Central memory CD8-positive, alpha-beta T cell (primary cell): ENCODE measurements at regions not wholly inside any gene's neighbourhood (a gene's known extent, or its start where the extent isn't known, plus 50 kb on each side); places are given as distances from the start of the nearest gene placed in this dataset.

Source experiments
- ATAC-seq: fragments of 150-1000 bp; cut with Tn5 transposase; replicated peaks from 2 replicates; pipeline ENCODE4 v1.10.0; 2022; ENCODE audit warnings: mild to moderate bottlenecking, moderate FRiP score, moderate number of reproducible peaks; ENCODE audit not compliant: poor library complexity, severe bottlenecking; ENCODE audit errors: extremely low read depth
- DNase-seq, 2 donors: peaks; one replicate each; pipeline ENCODE4 v3.0.0; 2021; ENCODE audit warnings: low spot score in 2 of 2
- H3K27ac Mint-ChIP-seq: one replicate; pipeline ENCODE4 v1.8.0; 2022; ENCODE audit warnings: low read depth, mild to moderate bottlenecking, moderate library complexity, mixed read lengths
- H3K27me3 Mint-ChIP-seq: one replicate; pipeline ENCODE4 v1.8.0; 2022; ENCODE audit warnings: mixed read lengths
- H3K36me3 Mint-ChIP-seq: one replicate; pipeline ENCODE4 v1.8.0; 2022; ENCODE audit warnings: mild to moderate bottlenecking, moderate library complexity, mixed read lengths; ENCODE audit not compliant: insufficient read depth
- H3K4me1 Mint-ChIP-seq: one replicate; pipeline ENCODE4 v1.8.0; 2022; ENCODE audit warnings: mixed read lengths
- H3K4me3 Mint-ChIP-seq: one replicate; pipeline ENCODE4 v1.8.0; 2022; ENCODE audit warnings: mild to moderate bottlenecking, moderate library complexity, mixed read lengths
- H3K9me3 Mint-ChIP-seq: one replicate; pipeline ENCODE4 v1.8.0; 2022; ENCODE audit warnings: mixed read lengths

DNA sequence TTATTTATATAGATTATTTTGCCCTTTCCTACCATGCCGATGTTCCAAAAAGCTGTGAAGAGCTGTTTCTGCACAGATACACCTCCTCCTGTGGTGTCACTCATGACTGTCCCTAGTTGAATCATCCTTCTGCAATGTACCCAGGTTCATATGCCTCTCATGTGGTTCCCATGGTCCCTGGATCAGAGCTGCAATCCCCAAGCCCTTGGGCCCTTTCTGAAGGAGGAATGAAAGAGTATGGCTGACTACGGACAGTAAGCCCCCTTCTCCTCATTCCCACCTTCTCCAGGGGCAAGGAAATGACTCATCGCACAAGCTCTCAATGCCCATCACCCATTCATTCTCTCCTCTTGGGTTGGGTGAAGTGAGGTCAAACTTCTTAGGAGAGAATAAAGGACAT is 63.9 kb upstream of the ACVR1 start:
- H3K36me3 Mint-ChIP-seq: no peaks in the 10 kb centered on the region
- ATAC-seq: no peak
- no peak overlapping the region for H3K4me3 Mint-ChIP-seq
- H3K4me1 Mint-ChIP-seq: no peaks in the 10 kb centered on the region
- DNase-seq: no peak
- peaks cover 13% of the 10 kb centered on the region for H3K27me3 Mint-ChIP-seq
- no peaks in the 10 kb centered on the region for H3K9me3 Mint-ChIP-seq
- H3K27ac Mint-ChIP-seq: no peak overlapping the region

DNA sequence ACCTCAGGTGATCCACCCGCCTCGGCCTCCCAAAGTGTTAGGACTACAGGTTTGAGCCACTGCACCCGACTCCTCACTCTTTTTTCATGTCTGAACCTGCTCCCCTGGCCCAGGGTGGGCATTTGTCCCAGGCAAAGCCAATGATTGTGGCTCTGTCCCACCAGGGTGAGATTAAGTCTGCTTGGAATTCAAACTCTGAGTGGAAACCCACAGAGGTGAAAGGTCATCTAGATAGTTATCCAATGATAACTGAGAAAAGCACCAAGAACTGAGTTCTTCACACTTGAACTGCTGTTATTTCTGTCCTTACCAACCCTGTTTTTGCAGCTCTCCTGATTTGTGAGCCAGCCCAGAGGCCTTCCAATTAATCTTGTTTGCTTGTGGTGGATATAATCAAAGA is 62.4 kb upstream of the ACVR1 start:
- ATAC-seq: no peak
- Mint-ChIP-seq H3K36me3 (no peaks in the 10 kb centered on the region), H3K9me3 (no peaks in the 10 kb centered on the region), H3K27me3 (peaks cover 22% of the 10 kb centered on the region), H3K27ac (no peak overlapping the region), H3K4me1 (no peaks in the 10 kb centered on the region), H3K4me3 (no peak overlapping the region)
- no peak for DNase-seq

DNA sequence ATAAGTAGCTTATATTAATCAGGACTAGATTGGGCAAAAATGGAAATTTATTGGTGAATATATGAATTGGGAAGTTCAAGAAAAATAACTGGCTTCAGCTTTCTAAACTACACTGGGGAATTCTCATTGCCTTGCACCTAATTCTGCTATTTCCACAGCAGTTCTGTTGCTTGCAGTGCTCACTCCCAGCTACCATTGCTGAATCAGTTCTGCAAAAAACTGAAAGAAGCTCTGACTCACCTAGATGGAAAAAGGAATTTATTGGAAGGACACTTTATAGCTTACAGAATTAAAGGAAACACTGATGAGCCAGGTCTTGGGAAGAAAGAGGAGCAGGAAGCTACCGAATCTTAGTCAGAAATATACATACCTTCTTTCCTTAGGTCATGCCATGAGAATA is 60.3 kb upstream of the ACVR1 start:
- DNase-seq: no peak
- Mint-ChIP-seq H3K27ac (no peak overlapping the region), H3K9me3 (no peaks in the 10 kb centered on the region), H3K36me3 (no peaks in the 10 kb centered on the region), H3K4me3 (no peak overlapping the region), H3K4me1 (no peaks in the 10 kb centered on the region), H3K27me3 (peaks cover 28% of the 10 kb centered on the region)
- no peak for ATAC-seq

DNA sequence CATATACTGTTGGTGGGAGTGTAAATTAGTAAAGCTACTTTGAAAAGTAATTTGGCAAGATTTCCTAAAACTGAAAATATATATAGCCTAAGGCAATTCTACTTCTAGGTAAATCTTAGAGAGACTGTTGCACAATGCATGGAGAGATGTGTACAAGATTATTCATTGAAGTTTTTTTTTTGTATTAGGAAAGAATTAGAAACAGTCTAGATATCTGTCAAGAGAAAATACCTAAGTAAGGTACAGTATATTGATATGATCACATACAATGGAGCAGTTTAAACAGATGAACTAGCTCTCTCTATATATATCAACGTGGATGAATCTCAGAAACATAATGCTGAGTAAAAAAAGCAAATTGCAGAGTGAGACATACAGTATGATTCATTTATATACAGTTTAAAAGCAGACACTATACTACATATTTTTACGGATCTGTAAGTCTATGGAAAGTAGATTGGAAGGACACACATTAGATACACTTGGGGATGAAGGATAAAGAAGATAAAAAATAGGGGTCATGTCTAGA is 59.3 kb upstream of the ACVR1 start:
- H3K4me1 Mint-ChIP-seq: no peaks in the 10 kb centered on the region
- peaks cover 28% of the 10 kb centered on the region for H3K27me3 Mint-ChIP-seq
- DNase-seq: no peak
- H3K4me3 Mint-ChIP-seq: no peak overlapping the region
- no peak for ATAC-seq
- no peaks in the 10 kb centered on the region for H3K36me3 Mint-ChIP-seq
- H3K27ac Mint-ChIP-seq: no peak overlapping the region
- no peaks in the 10 kb centered on the region for H3K9me3 Mint-ChIP-seq

DNA sequence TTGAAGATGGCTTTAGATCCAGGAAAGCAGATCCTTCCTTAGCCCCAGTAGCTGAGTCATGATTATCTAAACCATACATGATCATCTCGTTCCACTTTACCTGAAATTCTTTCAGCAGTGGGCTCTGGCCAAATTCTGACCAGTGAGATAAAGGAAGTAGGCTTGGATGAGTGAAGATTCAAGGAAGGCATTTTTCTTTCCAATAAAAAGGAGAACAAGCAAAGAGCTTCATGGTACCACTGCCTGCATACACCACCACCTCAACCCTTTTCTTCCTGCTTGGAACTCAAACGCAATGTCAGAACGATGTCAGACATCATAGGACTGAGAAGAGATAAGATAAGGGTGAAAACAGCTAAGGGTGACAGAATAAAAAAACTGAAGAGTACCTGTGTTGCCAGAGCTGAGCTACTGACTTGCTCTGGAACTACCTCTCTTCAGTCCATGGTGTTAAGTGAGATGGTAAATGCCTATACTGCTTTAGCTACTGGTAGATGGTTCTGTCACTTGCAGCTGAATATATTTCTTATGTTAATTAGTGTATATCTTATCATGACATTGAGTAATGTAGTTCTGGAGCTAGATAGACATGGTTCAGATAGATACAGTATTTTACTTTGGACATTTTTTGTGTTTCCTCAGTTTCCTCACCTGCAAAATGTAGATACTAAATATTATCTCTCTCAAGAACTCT is 58.7 kb upstream of the ACVR1 start:
- Mint-ChIP-seq H3K4me3 (no peak overlapping the region), H3K27ac (no peak overlapping the region), H3K36me3 (no peaks in the 10 kb centered on the region), H3K27me3 (peaks cover 25% of the 10 kb centered on the region), H3K9me3 (no peaks in the 10 kb centered on the region), H3K4me1 (no peaks in the 10 kb centered on the region)
- ATAC-seq (no peak), DNase-seq (no peak)

DNA sequence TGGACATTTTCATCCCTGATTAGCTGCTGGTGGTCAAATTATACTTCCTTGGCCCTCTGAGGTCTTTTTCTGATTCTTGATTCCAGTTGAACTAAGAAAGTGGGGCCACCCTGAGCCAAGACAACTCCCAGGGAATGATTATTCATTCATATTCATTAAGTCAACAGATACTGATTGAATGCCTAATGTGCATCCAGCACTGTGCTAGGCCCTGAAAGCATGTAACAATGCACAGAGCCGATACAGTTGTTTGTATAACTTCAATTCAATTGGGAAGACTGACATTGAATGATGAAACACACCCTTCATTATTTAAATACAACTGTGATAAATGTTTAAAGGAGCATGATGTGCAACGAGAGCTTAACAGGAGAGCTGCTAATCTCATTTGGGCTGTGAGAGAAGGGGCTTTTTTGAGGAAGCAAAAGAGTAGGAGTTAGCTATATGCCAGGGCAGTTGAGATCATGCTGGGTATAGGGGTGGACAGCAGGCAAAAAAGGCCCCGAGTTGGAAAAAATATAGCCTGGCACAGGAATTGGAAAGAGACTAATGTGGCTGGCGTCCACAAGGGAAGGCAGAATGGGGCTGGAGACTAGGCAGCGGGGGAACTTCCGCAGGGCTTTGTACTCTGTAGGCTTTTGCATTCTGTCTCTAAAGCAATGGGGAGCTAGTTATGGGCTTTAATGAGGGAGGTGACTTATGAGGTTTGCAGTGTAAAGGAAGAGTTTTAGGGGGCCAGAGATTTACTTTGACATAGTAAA is 57.2 kb upstream of the ACVR1 start:
- no peaks in the 10 kb centered on the region for H3K9me3 Mint-ChIP-seq
- no peak for DNase-seq
- no peak for ATAC-seq
- H3K4me3 Mint-ChIP-seq: no peak overlapping the region
- H3K36me3 Mint-ChIP-seq: no peaks in the 10 kb centered on the region
- H3K27ac Mint-ChIP-seq: no peak overlapping the region
- no peaks in the 10 kb centered on the region for H3K4me1 Mint-ChIP-seq
- H3K27me3 Mint-ChIP-seq: peaks cover 15% of the 10 kb centered on the region

DNA sequence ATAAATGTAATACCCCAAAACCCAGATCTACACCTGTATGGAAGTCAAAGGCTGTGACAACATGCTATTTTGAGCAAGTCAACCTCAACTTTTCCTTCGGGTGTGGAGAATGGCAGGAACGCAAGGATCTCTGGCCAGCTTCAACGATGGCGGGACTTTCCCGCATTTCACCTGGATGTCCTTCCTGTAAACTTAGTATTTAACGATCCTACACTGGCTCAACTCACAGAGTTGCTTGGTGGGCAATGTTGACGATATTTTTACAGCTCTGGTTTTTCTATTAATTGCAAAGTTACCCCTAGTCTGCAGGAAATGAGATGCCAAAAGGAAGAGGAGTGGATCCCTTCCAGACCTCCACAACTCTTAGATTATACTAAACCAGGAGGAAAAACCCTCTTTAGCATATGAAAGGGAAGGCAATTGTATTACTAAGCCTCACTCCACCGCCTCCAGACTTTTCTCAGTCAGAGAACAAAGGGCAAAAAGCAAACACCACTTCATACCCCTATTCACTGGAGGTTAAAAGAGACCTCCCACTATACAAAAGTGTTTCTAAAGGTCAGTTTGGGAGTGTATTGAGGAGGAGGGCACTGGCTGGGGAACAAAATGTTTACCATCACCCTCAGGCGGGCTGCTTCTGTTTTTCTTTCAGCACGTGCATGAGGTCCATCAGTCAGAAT is 56.5 kb upstream of the ACVR1 start:
- ATAC-seq: no peak
- Mint-ChIP-seq H3K9me3 (no peaks in the 10 kb centered on the region), H3K27me3 (peaks cover 15% of the 10 kb centered on the region), H3K4me1 (no peaks in the 10 kb centered on the region), H3K36me3 (no peaks in the 10 kb centered on the region), H3K4me3 (no peak overlapping the region), H3K27ac (no peak overlapping the region)
- no peak for DNase-seq

DNA sequence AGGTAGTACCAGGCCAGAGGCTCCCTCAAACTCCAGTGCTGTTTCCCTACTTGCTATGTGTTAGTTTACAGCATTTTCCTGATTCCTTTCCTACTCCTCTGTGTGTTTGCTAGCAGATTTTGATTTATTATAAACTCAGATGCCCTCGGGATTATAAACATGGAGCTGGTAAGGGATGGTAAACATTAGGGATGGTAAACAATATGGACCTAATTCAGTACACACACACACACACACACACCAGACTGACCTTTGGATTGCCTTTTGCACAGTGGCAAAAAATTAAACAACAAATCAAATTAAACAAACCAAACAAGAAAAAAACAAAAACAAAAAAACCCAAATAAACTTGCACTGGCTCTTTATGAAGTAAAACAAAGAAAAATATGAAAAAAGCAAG is 55.4 kb upstream of the ACVR1 start:
- Mint-ChIP-seq H3K27ac (no peak overlapping the region), H3K36me3 (no peaks in the 10 kb centered on the region), H3K4me3 (no peak overlapping the region), H3K4me1 (no peaks in the 10 kb centered on the region), H3K9me3 (no peaks in the 10 kb centered on the region), H3K27me3 (peaks cover 15% of the 10 kb centered on the region)
- ATAC-seq (no peak), DNase-seq (no peak)

DNA sequence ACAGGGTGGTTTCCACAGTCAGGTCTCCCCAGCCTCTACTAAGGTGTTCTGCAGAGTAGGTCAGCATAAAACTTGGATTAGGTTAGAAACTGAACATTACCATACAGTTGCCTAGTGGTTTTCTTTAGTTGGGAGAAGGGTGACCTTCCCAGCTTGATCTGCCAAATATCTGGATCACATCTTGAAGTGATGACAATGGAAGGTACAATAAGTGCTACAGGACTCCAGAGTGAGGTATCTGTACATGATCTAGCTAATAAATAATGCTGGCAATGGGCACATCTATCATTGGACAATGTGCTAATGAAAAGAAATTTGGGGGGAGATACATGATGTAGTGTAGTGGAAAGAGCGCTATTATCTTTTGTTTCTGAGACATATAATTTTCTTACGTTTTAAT is 54.6 kb upstream of the ACVR1 start:
- H3K36me3 Mint-ChIP-seq: no peaks in the 10 kb centered on the region
- H3K27ac Mint-ChIP-seq: no peak overlapping the region
- H3K27me3 Mint-ChIP-seq: peaks cover 15% of the 10 kb centered on the region
- ATAC-seq: no peak
- DNase-seq: no peak
- no peaks in the 10 kb centered on the region for H3K9me3 Mint-ChIP-seq
- H3K4me3 Mint-ChIP-seq: no peak overlapping the region
- no peaks in the 10 kb centered on the region for H3K4me1 Mint-ChIP-seq

DNA sequence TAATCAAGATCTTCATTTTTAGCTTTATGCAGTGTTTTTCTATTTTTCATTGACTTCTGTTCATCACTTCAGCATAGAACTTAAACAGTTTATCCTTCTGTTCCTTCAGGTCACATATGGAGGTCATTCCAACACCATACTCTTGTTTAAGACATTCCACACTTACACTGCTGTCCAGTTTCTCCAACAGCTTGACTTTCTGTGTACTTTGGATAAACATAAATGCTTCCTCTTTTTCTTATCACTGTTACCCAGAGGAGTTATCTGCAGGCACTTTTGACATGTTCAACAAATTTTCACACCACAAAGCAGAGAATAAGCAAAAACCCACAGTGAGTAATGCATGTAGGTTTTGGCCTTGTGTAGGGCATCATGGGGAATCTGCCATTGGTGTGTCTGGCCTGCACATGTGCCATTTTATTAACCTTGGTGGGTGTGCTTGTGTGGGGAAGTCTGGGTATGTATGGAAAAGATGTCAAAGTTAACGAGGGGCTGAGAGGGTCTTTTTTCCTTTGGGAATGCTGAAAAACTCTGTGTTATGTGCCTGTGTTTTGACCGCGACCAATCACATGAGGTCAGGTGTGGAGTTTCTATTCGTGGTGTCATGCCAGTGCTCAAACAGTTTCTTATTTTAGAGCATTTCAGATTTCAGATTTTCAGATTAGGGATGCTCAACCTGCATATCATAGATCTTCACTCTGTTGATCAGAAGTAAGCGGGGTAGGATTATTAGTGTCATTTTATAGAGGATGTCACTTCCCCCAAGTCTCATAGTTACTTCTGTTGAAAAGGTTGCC is 53.9 kb upstream of the ACVR1 start:
- Mint-ChIP-seq H3K27me3 (peaks cover 15% of the 10 kb centered on the region), H3K36me3 (no peaks in the 10 kb centered on the region), H3K9me3 (no peaks in the 10 kb centered on the region), H3K4me3 (no peak overlapping the region), H3K27ac (no peak overlapping the region), H3K4me1 (no peaks in the 10 kb centered on the region)
- ATAC-seq (no peak), DNase-seq (no peak)

DNA sequence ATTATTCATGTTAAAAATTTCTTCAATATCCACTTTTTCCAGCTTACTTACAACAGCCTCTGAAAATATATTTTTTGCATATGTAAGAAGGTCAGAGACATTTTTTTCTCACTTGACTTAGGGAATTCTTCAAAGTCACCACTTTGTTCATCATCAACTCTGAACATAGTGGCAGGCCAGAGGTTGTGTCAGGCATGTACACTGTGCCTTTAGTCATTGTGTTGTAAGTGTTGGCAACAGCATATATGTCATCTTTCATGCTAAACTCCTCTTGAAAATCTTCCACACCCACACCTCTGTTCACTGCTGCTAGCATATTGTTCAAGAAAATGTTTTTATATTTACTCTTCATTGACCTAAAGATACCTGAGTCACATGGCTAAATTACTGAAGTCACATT is 52.2 kb upstream of the ACVR1 start:
- ATAC-seq (no peak), DNase-seq (no peak)
- H3K27ac Mint-ChIP-seq: no peak overlapping the region
- peaks cover 4% of the 10 kb centered on the region for H3K27me3 Mint-ChIP-seq
- H3K4me3 Mint-ChIP-seq: no peak overlapping the region
- no peaks in the 10 kb centered on the region for H3K36me3 Mint-ChIP-seq
- H3K4me1 Mint-ChIP-seq: no peaks in the 10 kb centered on the region
- H3K9me3 Mint-ChIP-seq: no peaks in the 10 kb centered on the region

DNA sequence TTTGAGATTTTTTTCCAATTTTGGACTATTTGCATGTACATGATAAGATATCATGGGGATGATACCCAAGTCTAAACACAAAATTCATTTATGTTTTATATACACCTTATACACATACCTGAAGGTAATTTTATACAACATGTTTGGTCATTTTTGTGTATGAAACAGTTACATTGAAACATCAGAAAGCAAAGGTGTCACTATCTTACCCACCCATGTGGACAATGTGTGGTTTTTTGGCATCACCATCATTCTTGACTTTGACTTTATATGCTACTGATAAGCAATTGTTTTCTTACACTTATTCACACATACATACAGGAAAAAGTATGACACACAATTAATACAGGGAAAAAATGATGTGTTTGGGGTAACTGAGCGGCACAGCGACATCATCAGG is 51.0 kb upstream of the ACVR1 start:
- H3K27me3 Mint-ChIP-seq: no peaks in the 10 kb centered on the region
- no peak overlapping the region for H3K27ac Mint-ChIP-seq
- H3K9me3 Mint-ChIP-seq: no peaks in the 10 kb centered on the region
- no peak overlapping the region for H3K4me3 Mint-ChIP-seq
- no peaks in the 10 kb centered on the region for H3K36me3 Mint-ChIP-seq
- ATAC-seq: no peak
- DNase-seq: no peak
- H3K4me1 Mint-ChIP-seq: no peaks in the 10 kb centered on the region
